Erythroblast (primary cell): ENCODE measurements at regions not wholly inside any gene's neighbourhood (a gene's known extent, or its start where the extent isn't known, plus 50 kb on each side); places are given as distances from the start of the nearest gene placed in this dataset.

Experiments
- GATA1 ChIP-seq: IDR thresholded peaks from 2 replicates; pipeline ENCODE4 v1.6.1; 2011; ENCODE audit warnings: low read depth, mild to moderate bottlenecking, control low read depth, low read length, moderate library complexity
- POLR2A ChIP-seq: IDR thresholded peaks from 2 replicates; pipeline ENCODE4 v1.6.1; 2011; ENCODE audit warnings: mild to moderate bottlenecking, low read length

DNA sequence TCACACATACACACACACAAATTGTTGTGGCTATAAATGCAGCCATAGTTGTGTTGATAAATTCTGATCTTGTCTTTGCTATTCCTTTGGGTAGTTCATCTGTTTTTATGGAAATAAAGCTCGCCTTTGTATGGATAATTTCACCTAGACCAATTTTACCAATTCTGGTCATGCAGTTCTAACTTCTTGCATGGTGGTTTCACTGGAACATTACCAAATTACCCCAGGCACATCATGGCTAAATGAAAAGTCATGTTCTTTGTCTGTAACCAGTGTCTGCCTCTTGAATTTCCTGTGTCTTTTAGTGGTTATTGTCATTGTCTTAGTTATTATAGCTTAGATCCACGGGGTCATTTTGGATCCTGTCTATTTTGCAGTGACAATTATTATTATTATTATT is 50.3 kb upstream of the TMC1 start:
- TF ChIP-seq POLR2A (no peak), GATA1 (no peak)
